Psoas muscle (tissue), 7 donors: ENCODE measurements at regions not wholly inside any gene's neighbourhood (a gene's known extent, or its start where the extent isn't known, plus 50 kb on each side); places are given as distances from the start of the nearest gene placed in this dataset.

Source experiments
- ATAC-seq, 4 donors: fragments of 200-7000 bp; cut with Tn5 transposase; one replicate each; pipeline ENCODE4 v1.9.1; 2020; ENCODE audit warnings: moderate library complexity in 3 of 4, mild to moderate bottlenecking in 2 of 4
- DNase-seq, 2 donors: peaks; one replicate each; pipeline ENCODE4 v3.0.0-alpha.2; 2020
- H3K27ac ChIP-seq: fragments of 200-600 bp; one replicate; pipeline ENCODE4 v1.8.0; 2022
- H3K27me3 ChIP-seq, 3 donors: fragments of 200-600 bp in 1 of 3; one replicate each; pipeline versions ENCODE4 v1.6.1 to v1.8.0; 2013 to 2022; ENCODE audit warnings: low read length in 2 of 3, mild to moderate bottlenecking in 2 of 3, moderate library complexity in 1 of 3; ENCODE audit not compliant: insufficient read depth in 3 of 3
- H3K36me3 ChIP-seq, 2 donors: fragments of 200-600 bp in 1 of 2; one replicate each; pipeline versions ENCODE4 v1.6.1 to v1.8.0; 2013 to 2022; ENCODE audit warnings: low read depth in 1 of 2, mild to moderate bottlenecking in 1 of 2, moderate library complexity in 1 of 2; ENCODE audit not compliant: insufficient read depth in 1 of 2
- H3K4me1 ChIP-seq: fragments of 200-600 bp; one replicate; pipeline ENCODE4 v1.8.0; 2022
- H3K4me3 ChIP-seq: fragments of 200-600 bp; one replicate; pipeline ENCODE4 v1.8.0; 2022; ENCODE audit warnings: mild to moderate bottlenecking
- H3K9me3 ChIP-seq: fragments of 200-600 bp; one replicate; pipeline ENCODE4 v1.8.0; 2022
- WGBS, 3 donors: extraction: QIAGEN DNeasy Blood & Tissue Kit; methylation state at CpG; one replicate each; pipeline versions ENCODE4 v1.1.6 to v1.1.7; 2013; 5-methylcytosine and 5-hydroxymethylcytosine counted together
- intact Hi-C, 2 donors: fragments of 100-400 bp; cut with DNase I; formaldehyde crosslinking; loops; one replicate each; pipeline versions ENCODE4 v1.11.0 to v1.14.2; 2022
- TF ChIP-seq, protein P1 (sequence below): fragments of 200-600 bp; IDR thresholded peaks from one replicate; pipeline ENCODE4 v1.8.0; 2022; ENCODE audit warnings: antibody characterized with exemption
- donor health status: healthy with polysubstance abuse.
- donor health status: DM: no; HTN: no; CAD: no; lungs with moderate emphysema.
- donor health status: Bipolar disorder and iron deficiency.
- donor health status: healthy.
- donor health status: DM: yes; HTN: yes; CAD: no.
- donor health status: DM: no; HTN: no; CAD: no.
- donor health status: DM: yes; HTN: yes; CAD: no.

DNA sequence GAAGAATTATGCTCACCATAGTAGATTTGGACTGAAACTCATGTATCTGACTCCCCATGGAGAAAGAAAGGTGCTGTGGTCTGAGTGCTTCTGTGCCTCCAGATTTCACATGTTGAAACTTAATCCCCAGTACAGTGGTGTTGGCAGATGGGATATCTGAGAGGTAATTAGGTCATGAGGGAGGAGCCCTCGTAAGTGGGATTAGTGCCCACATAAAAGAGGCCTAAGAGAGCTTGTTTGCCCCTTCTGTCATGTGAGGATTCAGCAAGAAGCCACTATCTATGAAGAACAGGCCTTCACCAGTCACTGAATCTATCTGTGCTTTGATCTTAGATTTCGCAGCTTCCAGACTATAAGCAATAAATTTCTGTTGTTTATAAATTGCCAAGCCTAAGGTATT, 150.1 kb downstream of the PLPP3 start:
- no peaks in the 10 kb centered on the region for H3K9me3 ChIP-seq

GRCh38 chr1:56426587-56427381, 152.6 kb downstream of the PLPP3 start:
- Histone ChIP-seq H3K36me3 (no peaks in the 10 kb centered on the region), H3K4me1 (peaks cover 12% of the 10 kb centered on the region), H3K27me3 (no peaks in the 10 kb centered on the region), H3K4me3 (no peak overlapping the region), H3K27ac (no peak overlapping the region), H3K9me3 (no peaks in the 10 kb centered on the region)
- intact Hi-C loops = no loop called here
- WGBS, 3 donors = 64 to 100% (median 96%) methylated on average over 1 of the region's 1 CpG
- TF ChIP-seq, protein P1, sequence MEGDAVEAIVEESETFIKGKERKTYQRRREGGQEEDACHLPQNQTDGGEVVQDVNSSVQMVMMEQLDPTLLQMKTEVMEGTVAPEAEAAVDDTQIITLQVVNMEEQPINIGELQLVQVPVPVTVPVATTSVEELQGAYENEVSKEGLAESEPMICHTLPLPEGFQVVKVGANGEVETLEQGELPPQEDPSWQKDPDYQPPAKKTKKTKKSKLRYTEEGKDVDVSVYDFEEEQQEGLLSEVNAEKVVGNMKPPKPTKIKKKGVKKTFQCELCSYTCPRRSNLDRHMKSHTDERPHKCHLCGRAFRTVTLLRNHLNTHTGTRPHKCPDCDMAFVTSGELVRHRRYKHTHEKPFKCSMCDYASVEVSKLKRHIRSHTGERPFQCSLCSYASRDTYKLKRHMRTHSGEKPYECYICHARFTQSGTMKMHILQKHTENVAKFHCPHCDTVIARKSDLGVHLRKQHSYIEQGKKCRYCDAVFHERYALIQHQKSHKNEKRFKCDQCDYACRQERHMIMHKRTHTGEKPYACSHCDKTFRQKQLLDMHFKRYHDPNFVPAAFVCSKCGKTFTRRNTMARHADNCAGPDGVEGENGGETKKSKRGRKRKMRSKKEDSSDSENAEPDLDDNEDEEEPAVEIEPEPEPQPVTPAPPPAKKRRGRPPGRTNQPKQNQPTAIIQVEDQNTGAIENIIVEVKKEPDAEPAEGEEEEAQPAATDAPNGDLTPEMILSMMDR = no peak
- DNase-seq (no peak), ATAC-seq (no peak)

More for the DNA sequence above, 150.1 kb downstream of the PLPP3 start:
- no peaks in the 10 kb centered on the region for H3K36me3 ChIP-seq
- WGBS, 3 donors = 65 to 78% (median 68%) methylated on average over 2 of the region's 2 CpGs
- H3K4me3 ChIP-seq = no peak overlapping the region
- intact Hi-C loops = no loop called here
- no peak for DNase-seq
- no peaks in the 10 kb centered on the region for H3K27me3 ChIP-seq
- peaks cover 12% of the 10 kb centered on the region for H3K4me1 ChIP-seq
- no peak overlapping the region for H3K27ac ChIP-seq
- no peak for ATAC-seq
- TF ChIP-seq, protein P1 = no peak

DNA sequence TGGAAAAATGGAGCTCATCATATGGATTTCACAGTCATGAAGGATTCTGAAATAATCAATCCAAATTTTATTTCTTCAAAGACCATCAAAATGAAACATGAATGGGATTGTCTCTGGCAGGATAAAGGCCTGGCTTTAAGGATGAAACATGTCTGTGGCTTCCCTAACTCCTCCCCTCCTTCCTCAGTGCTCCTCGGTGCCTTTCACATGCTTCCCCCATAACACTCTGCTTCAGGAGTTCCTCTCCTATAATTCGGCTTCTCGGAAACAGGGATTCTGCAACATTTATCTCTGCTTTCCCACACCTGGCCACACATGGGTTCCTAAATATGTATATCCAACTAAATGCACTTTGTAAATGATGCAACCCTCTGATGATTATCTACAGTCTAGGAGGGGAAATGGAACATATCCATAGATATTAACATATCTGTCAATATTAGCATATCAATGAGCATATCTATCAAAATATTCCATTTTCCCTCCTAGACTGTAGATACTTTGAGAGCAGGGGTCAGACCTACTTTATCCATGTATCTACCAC, 153.8 kb downstream of the PLPP3 start:
- Histone ChIP-seq H3K27ac (peak overlapping the region; percentile 53), H3K36me3 (no peaks in the 10 kb centered on the region)
- TF ChIP-seq, protein P1 = no peak

DNA sequence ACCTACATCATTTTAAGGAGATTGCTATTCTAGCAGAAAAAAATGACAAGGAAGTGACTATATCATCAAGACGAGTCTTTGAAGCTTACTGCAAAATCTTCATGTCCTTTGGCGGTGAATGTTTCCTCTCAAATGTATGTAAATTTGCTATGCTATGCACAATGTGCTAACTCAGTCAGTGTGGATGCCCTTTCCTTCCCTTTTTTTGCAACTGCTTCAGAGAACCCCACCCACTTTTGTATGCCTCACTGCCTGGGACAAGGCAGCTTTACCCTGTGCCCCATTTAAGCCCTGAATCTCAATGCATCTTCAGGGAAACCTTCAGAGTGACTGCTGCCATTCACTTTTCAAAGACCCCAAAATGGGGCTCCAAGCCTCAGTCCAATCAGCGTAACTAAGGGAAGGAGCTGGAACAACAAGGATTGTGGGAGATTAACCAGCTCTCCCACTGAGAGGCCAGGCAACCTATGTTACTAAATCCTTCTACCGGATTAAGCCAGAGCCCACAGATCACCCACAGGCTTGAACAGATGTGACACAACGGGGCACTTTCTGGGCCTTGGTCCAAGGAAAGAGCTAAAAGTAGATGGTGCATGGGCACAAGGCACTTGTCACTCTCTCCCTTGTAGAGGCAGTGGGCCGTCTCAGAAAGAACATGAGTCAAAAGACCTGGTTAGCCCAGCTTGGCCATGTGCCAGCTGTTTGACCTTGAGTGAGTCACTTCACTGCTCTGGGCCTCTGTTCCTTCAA, 154.4 kb downstream of the PLPP3 start:
- Histone ChIP-seq H3K4me3 (no peak overlapping the region), H3K27ac (peak overlapping the region; percentile 53), H3K27me3 (no peaks in the 10 kb centered on the region), H3K36me3 (no peaks in the 10 kb centered on the region), H3K4me1 (peaks cover 12% of the 10 kb centered on the region), H3K9me3 (no peaks in the 10 kb centered on the region)
- peak; percentile 99 to 100 (median 100) for ATAC-seq
- TF ChIP-seq, protein P1 = no peak
- 43 to 51% (median 45%) methylated on average over 6 of the region's 6 CpGs for WGBS, 3 donors
- peak; percentile 85 to 92 for DNase-seq
- intact Hi-C loops = no loop called here

More for the DNA sequence above, 153.8 kb downstream of the PLPP3 start:
- Histone ChIP-seq H3K4me1 (peaks cover 12% of the 10 kb centered on the region), H3K9me3 (no peaks in the 10 kb centered on the region), H3K4me3 (no peak overlapping the region), H3K27me3 (no peaks in the 10 kb centered on the region)
- DNase-seq (no peak), ATAC-seq (no peak)
- intact Hi-C loops = no loop called here
- 87 to 89% (median 89%) methylated on average over 3 of the region's 3 CpGs for WGBS, 3 donors
